ENCODE measurements at regions not wholly inside any gene's neighbourhood (a gene's known extent, or its start where the extent isn't known, plus 50 kb on each side); places are given as distances from the start of the nearest gene placed in this dataset.
"Not testable (repeated sequence)": the region's sequence is repeated elsewhere in the genome, so short reads cannot be mapped to it uniquely, and the experiment has no call there.

- TF ChIP-seq CTCF, POLR2A (IDR thresholded peaks at IDR 0.05): not testable (repeated sequence)
Observed at GRCh38 chr7:24171951-24172350, 112.0 kb upstream of the NPY start.

Measured in lower leg skin (tissue), 3 donors.